ENCODE measurements at regions not wholly inside any gene's neighbourhood (a gene's known extent, or its start where the extent isn't known, plus 50 kb on each side); places are given as distances from the start of the nearest gene placed in this dataset.

- TF ChIP-seq POLR2A (IDR thresholded peaks at IDR 0.05), result no peak
- TF ChIP-seq POLR2AphosphoS5 (IDR thresholded peaks at IDR 0.05), result no peak
- no peak for TF ChIP-seq CTCF (IDR thresholded peaks at IDR 0.05)
Measured at GRCh38 chr3:135567223-135567622, 398.3 kb upstream of the PPP2R3A start.
